Frontal cortex (tissue), 4 donors: ENCODE measurements at regions not wholly inside any gene's neighbourhood (a gene's known extent, or its start where the extent isn't known, plus 50 kb on each side); places are given as distances from the start of the nearest gene placed in this dataset. TPM values are rescaled to one million over a fixed set of nuclear protein-coding genes. Genes with fewer than 3 reads are reported as not detected.

Experiments
- DNase-seq, 2 donors: peaks; one replicate each; pipeline ENCODE4 v3.0.0; 2012; ENCODE audit warnings: low spot score in 2 of 2
- FAIRE-seq: peaks from 2 replicates; lab custom pipeline; 2012; peaks lifted over from hg19 to GRCh38; lab: Jason Lieb, UNC
- small RNA-seq: library from RNA; depleted of rRNA; stranded (forward); fragments of <200 nt; gene quantifications from one replicate; pipeline ENCODE3, GENCODE V24; 2014
- donor health status: control.
- donor health status: control.
- donor health status: control.

DNA sequence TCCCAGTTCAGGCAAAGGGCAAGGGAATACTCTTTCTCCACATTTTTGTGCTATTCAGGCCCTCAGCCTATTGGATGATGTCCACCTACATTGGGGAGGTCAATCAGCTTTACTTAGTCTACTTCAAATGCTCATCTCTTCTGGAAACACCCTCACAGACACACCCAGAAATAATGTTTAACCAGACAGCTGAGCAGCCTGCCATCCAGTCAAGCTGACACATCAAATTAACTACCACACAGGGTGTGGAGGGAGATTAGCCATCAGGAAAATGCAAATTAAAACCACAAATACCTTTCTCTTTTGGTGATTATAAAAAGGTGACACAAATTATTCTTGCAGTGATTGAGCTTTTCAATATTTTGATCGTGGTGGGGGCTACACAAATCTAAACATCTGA, 74.7 kb upstream of the FZD8 start:
- FAIRE-seq: no peak

DNA sequence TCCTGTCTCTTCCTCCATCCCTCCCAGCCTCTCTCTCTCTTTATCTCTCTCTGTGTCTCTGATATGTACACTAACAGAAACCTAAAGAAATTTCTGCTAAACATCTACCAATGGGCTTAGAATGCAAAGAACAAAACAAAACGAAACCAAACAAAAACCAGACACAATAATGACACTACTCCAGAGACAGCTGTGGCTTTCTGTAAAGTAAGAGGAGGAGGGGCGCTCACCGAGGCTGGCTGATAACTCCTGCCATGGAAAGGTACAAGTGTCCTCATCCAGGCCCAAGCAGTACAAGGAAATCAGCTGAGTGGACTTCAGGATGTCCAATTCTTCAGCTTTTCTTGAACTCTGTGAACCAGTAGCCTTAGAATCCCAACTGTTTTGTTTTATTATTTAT, 70.4 kb upstream of the FZD8 start:
- FAIRE-seq (no peak), DNase-seq (no peak)

More for the DNA sequence above, 74.7 kb upstream of the FZD8 start:
- DNase-seq: no peak

DNA sequence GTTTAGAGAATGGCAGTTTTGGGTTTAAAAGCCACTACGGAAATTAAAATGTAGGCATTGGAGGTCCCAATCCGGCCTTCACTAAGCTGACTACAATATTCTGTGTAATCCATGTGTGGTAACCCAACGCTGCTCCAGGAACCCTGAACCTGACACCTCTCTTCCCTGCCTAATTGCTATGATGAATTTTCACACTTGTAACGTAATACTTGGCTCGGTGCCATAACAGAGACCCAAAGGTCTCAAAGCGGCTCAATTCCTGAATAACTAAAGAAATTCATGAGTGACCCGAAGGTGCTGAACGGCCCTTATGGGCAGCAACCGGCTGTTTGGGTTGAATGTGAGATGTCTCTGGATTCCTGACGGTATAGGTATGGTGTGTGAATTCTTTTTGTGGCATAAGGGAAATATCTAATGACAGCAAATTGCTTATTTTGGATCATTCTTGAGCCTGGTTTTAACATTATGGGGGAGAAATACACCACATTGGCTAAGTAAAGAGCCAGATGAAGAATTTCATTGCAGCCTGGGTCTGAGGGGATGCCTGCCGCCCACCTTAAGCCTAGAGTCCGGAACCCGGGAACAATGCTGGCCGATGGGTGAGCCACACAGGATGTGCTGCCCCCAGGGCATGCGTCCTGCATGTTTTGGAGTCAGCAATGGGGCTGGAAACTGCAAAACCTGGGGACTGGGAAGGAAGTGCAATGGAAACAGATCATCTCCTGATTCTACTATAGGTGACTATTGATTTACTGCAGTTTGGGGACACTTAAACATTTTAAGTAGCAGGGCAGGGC, 69.7 kb upstream of the FZD8 start:
- no peak for FAIRE-seq
- DNase-seq: no peak

DNA sequence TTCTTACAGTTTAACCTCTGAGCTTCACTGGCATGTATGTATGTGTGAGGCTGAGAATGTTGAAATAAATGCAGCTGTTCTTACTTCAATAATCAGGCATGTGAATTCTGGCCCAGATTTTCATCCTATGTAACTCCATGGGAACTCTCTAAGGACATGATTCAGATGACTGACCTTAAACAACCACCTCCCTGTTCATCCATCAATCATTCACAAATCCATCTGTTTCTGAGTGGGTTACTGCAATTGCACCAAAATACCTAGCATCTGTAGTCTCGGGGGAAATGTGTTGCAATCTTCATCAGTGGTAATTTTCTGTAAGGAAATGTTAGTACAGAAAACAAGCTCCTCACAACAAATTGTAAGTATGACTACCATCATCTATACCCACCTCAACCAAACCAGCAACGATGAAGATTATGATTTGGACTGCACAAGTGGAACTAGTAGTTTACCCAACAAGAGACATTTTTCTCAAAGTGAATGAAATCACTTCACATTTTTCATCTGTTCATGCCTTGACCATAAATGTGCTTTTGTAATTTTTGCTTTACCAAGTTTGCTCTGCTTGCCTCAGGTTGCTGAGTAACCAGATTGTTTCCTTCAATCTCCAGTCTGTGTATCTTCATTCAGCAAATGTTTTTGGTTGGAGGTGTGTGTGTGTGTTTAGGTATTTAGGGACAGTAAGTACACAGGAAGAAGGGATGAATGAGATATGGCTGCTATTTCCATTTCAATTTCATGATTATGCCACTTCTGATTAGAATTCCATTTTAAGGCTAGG, 65.7 kb upstream of the FZD8 start:
- FAIRE-seq (no peak), DNase-seq (no peak)

DNA sequence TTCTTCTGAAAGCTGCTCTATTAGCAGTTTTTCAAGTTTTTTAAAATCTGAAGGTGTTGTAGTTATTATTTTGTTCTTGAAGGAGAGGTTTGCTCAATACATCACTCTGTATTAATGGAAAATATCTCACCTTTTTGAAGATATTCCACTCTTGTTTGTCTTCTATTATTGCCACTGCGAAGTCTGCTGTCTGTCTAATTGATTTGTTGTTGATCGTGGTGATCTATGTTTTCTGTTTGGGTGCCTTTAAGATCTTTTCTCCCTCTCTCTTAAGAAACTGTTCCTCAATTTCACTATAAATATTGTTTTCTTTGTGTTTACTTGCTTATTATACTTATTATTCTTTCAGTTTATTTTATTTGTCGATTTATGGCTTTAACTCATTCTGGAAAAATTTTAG, 64.9 kb upstream of the FZD8 start:
- DNase-seq: no peak
- no peak for FAIRE-seq

DNA sequence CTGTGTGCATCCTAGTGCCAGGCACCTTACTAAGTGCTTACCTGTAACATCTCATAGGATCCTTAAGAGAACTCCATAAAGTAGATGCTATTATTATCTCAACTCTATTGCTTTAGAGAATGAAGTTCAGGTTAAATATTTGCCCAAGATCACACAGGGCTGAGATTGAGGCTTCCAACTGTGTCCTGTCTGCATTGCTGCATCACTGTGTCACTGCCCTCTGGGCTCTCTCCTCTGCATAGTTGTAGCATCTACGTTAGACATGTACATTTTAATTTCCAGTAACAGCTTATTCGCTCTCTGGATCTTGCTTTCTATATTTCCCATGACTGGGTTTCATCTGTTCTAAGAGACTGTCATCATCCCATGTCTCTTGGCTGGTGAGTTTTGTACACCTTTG, 63.6 kb upstream of the FZD8 start:
- no peak for FAIRE-seq
- DNase-seq: no peak

DNA sequence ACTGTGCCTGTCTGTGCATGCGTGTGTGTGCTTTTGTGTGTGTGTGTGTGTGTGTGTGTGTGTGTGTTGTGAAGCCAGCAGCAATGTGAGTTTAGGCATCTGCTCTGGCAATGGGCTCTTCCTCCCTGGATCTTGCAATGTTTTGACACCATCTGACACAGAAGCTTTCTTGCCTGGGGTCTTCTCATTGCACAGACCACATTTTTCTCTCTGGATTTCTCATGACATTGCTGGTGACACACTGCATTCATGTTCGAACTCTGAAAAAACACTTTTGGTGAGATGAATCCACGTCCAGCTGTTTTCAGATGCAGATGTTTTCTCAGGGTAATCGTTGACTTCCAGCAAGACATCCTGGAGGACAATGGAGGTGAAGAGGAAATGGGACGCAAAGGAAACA, 63.0 kb upstream of the FZD8 start:
- no peak for DNase-seq
- FAIRE-seq: no peak

DNA sequence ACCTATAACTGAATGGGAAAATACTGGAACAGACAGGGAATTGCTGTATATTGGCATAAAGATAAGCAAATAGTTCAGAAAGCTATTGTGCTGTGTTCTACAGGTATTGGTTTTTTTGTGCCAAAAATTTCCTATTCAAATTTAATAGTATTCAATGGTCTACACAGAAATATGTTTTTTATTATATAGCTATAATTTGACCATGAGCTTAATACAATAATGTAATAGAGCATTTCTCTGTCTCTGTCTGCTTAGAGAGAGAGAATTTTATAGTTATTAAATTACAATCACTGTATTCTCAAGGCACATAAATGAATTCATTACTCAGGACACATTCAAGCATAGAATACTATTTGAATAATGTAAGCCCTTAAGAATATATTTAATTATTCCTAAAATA, 62.3 kb upstream of the FZD8 start:
- FAIRE-seq (no peak), DNase-seq (no peak)

DNA sequence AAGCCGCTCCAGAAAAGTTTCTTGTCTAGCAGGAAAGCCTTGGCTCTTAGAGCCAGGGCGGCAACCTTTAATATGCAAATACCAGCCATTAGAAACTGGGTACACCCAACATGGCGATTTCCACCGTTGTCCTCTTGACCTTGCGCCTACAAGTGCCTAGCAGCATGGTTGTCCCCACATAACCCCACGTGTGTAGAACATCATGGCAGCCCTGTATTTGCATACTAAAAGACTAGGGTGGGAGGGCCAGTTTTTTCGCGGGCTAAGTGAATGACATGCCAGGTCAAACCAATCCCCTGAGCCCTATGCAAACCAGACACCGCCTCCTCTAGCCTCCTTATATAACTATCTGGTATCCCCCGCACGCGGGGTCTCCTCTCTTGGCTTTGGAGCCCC, 58.4 kb upstream of the FZD8 start:
- DNase-seq (no peak), FAIRE-seq (no peak)

DNA sequence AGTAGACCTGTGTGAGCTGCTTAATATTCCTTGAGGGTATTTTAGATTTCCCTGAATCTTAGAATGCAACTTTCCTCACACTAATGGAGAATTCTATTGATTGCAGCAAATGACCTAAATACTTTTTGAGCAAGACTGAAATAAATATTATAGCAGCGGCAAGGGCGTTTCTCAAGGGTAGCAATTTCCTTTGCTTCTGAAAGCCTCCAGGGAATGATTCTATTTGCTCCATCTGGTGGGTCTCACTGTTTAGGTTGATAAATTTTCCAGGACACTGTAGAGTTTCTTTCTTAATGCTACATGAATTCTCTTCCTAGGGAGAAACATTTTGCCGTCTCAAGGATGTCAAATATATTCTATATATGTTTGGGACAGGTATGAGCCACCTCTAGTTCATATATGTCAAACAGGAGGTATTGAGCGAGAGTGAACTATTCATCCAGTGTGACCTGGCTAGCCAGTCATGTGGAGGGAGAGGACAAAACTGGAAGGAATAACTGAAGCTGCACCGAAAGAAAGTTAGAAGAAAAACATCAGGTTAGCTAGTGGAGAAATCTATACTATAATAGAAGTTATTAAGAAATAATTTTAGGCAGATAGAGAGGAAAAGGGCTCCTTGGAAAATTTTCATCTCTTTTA, 57.9 kb upstream of the FZD8 start:
- no peak for FAIRE-seq
- DNase-seq: no peak

DNA sequence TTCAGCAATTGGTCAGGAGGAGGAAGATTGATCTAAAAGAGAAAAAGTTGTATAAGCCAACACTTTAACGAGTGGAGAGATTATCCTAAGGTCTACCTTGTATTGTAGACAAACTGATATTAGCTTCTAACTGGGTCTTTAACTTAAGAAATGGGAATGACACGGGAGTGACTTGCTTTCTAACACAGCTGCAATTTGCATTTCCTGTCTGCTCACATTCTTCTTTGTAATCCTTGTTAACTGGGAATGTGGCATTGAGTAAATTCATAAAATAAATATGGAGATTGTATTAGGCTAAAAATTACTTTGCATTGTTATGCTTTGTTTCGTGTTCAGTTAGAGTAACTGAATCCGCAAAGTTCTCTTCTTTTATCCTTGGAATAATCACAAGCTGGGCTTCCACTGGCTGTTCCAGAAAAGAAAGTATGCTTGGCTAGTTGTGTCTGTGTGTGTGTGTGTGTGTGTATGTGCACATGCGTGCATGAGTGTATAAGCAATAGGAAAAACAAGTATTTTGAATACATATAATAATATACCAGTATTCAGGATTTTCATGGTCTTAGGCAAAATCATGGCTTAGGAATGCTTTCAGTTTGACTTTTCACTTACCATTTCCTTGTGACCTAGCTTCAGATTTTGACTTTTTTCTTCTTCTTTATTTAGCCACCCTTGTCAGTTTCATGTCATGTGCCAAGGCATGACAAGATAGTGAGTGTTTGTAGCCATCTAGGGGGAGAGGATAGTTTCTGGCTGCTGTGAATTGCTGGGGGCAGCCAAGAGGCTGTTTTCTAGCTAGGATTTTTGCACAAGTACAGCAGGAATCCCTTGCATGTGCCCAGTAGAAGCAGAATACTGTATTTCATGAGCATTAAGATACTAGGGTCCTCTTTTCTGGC, 54.5 kb upstream of the FZD8 start:
- no peak for DNase-seq
- FAIRE-seq: no peak

DNA sequence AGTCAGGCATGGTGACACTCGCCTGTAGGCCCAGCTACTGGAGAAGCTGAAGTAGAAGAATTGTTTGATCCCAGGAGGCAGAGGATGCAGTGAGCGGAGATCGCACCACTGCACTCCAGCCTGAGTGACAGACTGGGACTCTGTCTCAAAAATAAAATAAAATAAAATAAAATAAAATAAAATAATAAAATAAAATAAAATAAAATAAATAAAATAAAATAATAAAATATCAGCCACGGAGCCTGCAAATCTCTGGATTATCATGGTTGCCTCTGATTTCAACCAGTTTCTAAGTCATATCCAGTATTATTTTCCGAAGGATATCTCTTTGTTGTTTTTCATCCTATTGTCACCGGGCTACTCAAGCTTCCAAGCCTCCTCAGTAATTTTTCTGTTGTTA, 51.7 kb upstream of the FZD8 start:
- no peak for FAIRE-seq
- no peak for DNase-seq

Small RNAs in the stretch of these regions (small RNA-seq; reads per million reads assigned to genes)
- gene RF00019 (not detected), gene RF00561 (not detected)
